CD4-positive, CD25-positive, alpha-beta regulatory T cell (primary cell): ENCODE measurements at regions not wholly inside any gene's neighbourhood (a gene's known extent, or its start where the extent isn't known, plus 50 kb on each side); places are given as distances from the start of the nearest gene placed in this dataset.
"Not testable (repeated sequence)": the region's sequence is repeated elsewhere in the genome, so short reads cannot be mapped to it uniquely, and the experiment has no call there.

ENCODE experiments used
- ATAC-seq, 2 donors: fragments of 150-1000 bp; cut with Tn5 transposase; one replicate each; pipeline ENCODE4 v1.10.0; 2021; ENCODE audit warnings: low read depth in 2 of 2, moderate number of reproducible peaks in 2 of 2, moderate library complexity in 1 of 2
- DNase-seq, 3 donors: peaks; one replicate each; pipeline versions ENCODE4 v3.0.0 to v3.0.0-alpha.2; 2012 to 2022; ENCODE audit warnings: mixed read lengths in 1 of 3
- H3K27ac ChIP-seq: one replicate; pipeline ENCODE4 v1.7.0; 2013; ENCODE audit warnings: mild to moderate bottlenecking, low read length; ENCODE audit not compliant: insufficient read depth, poor library complexity, severe bottlenecking
- H3K27me3 ChIP-seq: one replicate; pipeline ENCODE4 v1.7.0; 2013; ENCODE audit warnings: low read length; ENCODE audit not compliant: control insufficient read depth, insufficient read depth
- H3K36me3 ChIP-seq: one replicate; pipeline ENCODE4 v1.7.0; 2013; ENCODE audit warnings: mild to moderate bottlenecking, low read length, moderate library complexity; ENCODE audit not compliant: control insufficient read depth, insufficient read depth
- H3K4me1 ChIP-seq: 2 replicates; pipeline ENCODE4 v1.7.0; 2013; ENCODE audit warnings: mild to moderate bottlenecking, low read length; ENCODE audit not compliant: insufficient read depth, control insufficient read depth, poor library complexity, severe bottlenecking
- H3K4me3 ChIP-seq: one replicate; pipeline ENCODE4 v1.7.0; 2013; ENCODE audit warnings: low read depth, mild to moderate bottlenecking, low read length, moderate library complexity
- H3K9me3 ChIP-seq, 2 experiments: 1 replicate in 1 of 2; 2 replicates in 1 of 2; pipeline ENCODE4 v1.7.0; 2013; ENCODE audit warnings: low read length in 2 of 2, mild to moderate bottlenecking in 1 of 2, moderate library complexity in 1 of 2; ENCODE audit not compliant: control insufficient read depth in 2 of 2
- H3K27ac Mint-ChIP-seq, 3 donors: one replicate each; pipeline ENCODE4 v1.8.0; 2020 to 2022; ENCODE audit warnings: mild to moderate bottlenecking in 3 of 3, mixed read lengths in 3 of 3, moderate library complexity in 2 of 3
- H3K27me3 Mint-ChIP-seq: one replicate; pipeline ENCODE4 v1.8.0; 2022; ENCODE audit warnings: mild to moderate bottlenecking, mixed read lengths
- H3K36me3 Mint-ChIP-seq: one replicate; pipeline ENCODE4 v1.8.0; 2020; ENCODE audit warnings: mixed read lengths
- H3K4me1 Mint-ChIP-seq, 4 donors: one replicate each; pipeline ENCODE4 v1.8.0; 2020 to 2022; ENCODE audit warnings: mixed read lengths in 4 of 4, mild to moderate bottlenecking in 1 of 4
- H3K4me3 Mint-ChIP-seq, 4 donors: one replicate each; pipeline ENCODE4 v1.8.0; 2020 to 2022; ENCODE audit warnings: mild to moderate bottlenecking in 4 of 4, mixed read lengths in 4 of 4, moderate library complexity in 3 of 4
- H3K9me3 Mint-ChIP-seq, 7 donors: one replicate each; pipeline ENCODE4 v1.8.0; 2020 to 2022; ENCODE audit warnings: mixed read lengths in 7 of 7, mild to moderate bottlenecking in 3 of 7, moderate library complexity in 2 of 7

- DNase-seq (no peak), ATAC-seq (no peak)
- Mint-ChIP-seq H3K4me1 (no peaks in the 10 kb centered on the region), H3K36me3 (no peaks in the 10 kb centered on the region), H3K27me3 (no peaks in the 10 kb centered on the region), H3K9me3 (peaks cover 0 to 24% (median 7%) of the 10 kb centered on the region in 7 donors), H3K27ac (no peak overlapping the region), H3K4me3 (no peak overlapping the region)
- H3K36me3 ChIP-seq, result no peaks in the 10 kb centered on the region
- peaks cover 0 to 6% of the 10 kb centered on the region in 2 experiments for H3K9me3 ChIP-seq
- H3K4me3 ChIP-seq, result no peak overlapping the region
- H3K27ac ChIP-seq, result no peak overlapping the region
- H3K27me3 ChIP-seq, result no peaks in the 10 kb centered on the region
- H3K4me1 ChIP-seq, result no peaks in the 10 kb centered on the region
These were observed 54.9 kb upstream of the CDH9 start for GRCh38 chr5:27093279-27093678.

GRCh38 chr5:27091858-27092257 is 53.5 kb upstream of the CDH9 start:
- DNase-seq (no peak), ATAC-seq (no peak)
- Mint-ChIP-seq H3K4me1 (no peaks in the 10 kb centered on the region), H3K4me3 (no peak overlapping the region), H3K9me3 (peaks cover 0 to 18% (median 4%) of the 10 kb centered on the region in 7 donors), H3K36me3 (no peaks in the 10 kb centered on the region), H3K27ac (no peak overlapping the region), H3K27me3 (no peaks in the 10 kb centered on the region)
- no peak overlapping the region for H3K27ac ChIP-seq
- no peak overlapping the region for H3K4me3 ChIP-seq
- peaks cover 0 to 6% of the 10 kb centered on the region in 2 experiments for H3K9me3 ChIP-seq
- H3K4me1 ChIP-seq, result no peaks in the 10 kb centered on the region
- H3K36me3 ChIP-seq, result no peaks in the 10 kb centered on the region
- H3K27me3 ChIP-seq, result no peaks in the 10 kb centered on the region

GRCh38 chr5:27088822-27089221 is 50.4 kb upstream of the CDH9 start:
- not testable (repeated sequence) for H3K4me1 Mint-ChIP-seq, H3K27me3 Mint-ChIP-seq, H3K4me3 ChIP-seq, H3K27me3 ChIP-seq, H3K27ac ChIP-seq, H3K4me3 Mint-ChIP-seq, H3K36me3 ChIP-seq, H3K4me1 ChIP-seq, DNase-seq, H3K27ac Mint-ChIP-seq, ATAC-seq, H3K36me3 Mint-ChIP-seq
- peaks cover 9 to 12% of the 10 kb centered on the region in 2 experiments for H3K9me3 ChIP-seq
- peaks cover 0 to 20% (median 4%) of the 10 kb centered on the region in 7 donors for H3K9me3 Mint-ChIP-seq
